GM18508 (cell line): ENCODE measurements at regions not wholly inside any gene's neighbourhood (a gene's known extent, or its start where the extent isn't known, plus 50 kb on each side); places are given as distances from the start of the nearest gene placed in this dataset.

Source experiments
- ATAC-seq: cut with Tn5 transposase; IDR thresholded peaks from one replicate; pipeline ENCODE4 v1.9.1; 2021; ENCODE audit warnings: moderate number of reproducible peaks; ENCODE audit not compliant: insufficient read depth, unreplicated experiment

GRCh38 chr16:8204096-8204495 is 386.2 kb downstream of the TMEM114 start:
- no peak for ATAC-seq

- ATAC-seq = no peak
These were observed 387.2 kb downstream of the TMEM114 start for GRCh38 chr16:8203101-8203500.

GRCh38 chr16:8200839-8201238 is 389.5 kb downstream of the TMEM114 start:
- ATAC-seq = no peak

GRCh38 chr16:8199390-8199789 is 390.9 kb downstream of the TMEM114 start:
- ATAC-seq = no peak

- ATAC-seq = no peak
These were observed 395.5 kb downstream of the TMEM114 start for GRCh38 chr16:8194794-8195193.

GRCh38 chr16:8188841-8189240 is 401.5 kb downstream of the TMEM114 start:
- ATAC-seq = no peak

- ATAC-seq = no peak
These were observed 402.4 kb downstream of the TMEM114 start for GRCh38 chr16:8187782-8188372.

GRCh38 chr16:8184854-8185253 is 405.5 kb downstream of the TMEM114 start:
- ATAC-seq = no peak

- no peak for ATAC-seq
These were observed 406.9 kb downstream of the TMEM114 start for GRCh38 chr16:8183176-8184099.

GRCh38 chr16:8182761-8183160 is 407.6 kb downstream of the TMEM114 start:
- ATAC-seq = no peak

- ATAC-seq = no peak
These were observed 410.7 kb downstream of the TMEM114 start for GRCh38 chr16:8179615-8180014.

- no peak for ATAC-seq
These were observed 412.0 kb downstream of the TMEM114 start for GRCh38 chr16:8178271-8178670.

GRCh38 chr16:8175411-8175810 is 414.9 kb downstream of the TMEM114 start:
- ATAC-seq = no peak

GRCh38 chr16:8173111-8173644 is 417.1 kb downstream of the TMEM114 start:
- ATAC-seq = no peak

GRCh38 chr16:8172551-8172950 is 417.8 kb downstream of the TMEM114 start:
- ATAC-seq = no peak

GRCh38 chr16:8168016-8168415 is 422.3 kb downstream of the TMEM114 start:
- no peak for ATAC-seq

GRCh38 chr16:8167436-8167835 is 422.9 kb downstream of the TMEM114 start:
- ATAC-seq = no peak

GRCh38 chr16:8158051-8158450 is 432.3 kb downstream of the TMEM114 start:
- no peak for ATAC-seq

- no peak for ATAC-seq
These were observed 435.0 kb downstream of the TMEM114 start for GRCh38 chr16:8155275-8155674.

- ATAC-seq = no peak
These were observed 443.9 kb downstream of the TMEM114 start for GRCh38 chr16:8146256-8147012.

GRCh38 chr16:8138666-8139065 is 451.6 kb downstream of the TMEM114 start:
- ATAC-seq = no peak
